GM19324 (cell line): ENCODE measurements at regions not wholly inside any gene's neighbourhood (a gene's known extent, or its start where the extent isn't known, plus 50 kb on each side); places are given as distances from the start of the nearest gene placed in this dataset.
"Not testable (repeated sequence)": the region's sequence is repeated elsewhere in the genome, so short reads cannot be mapped to it uniquely, and the experiment has no call there.

ENCODE experiments used
- ATAC-seq: cut with Tn5 transposase; IDR thresholded peaks from one replicate; pipeline ENCODE4 v1.9.1; 2021; ENCODE audit warnings: mild to moderate bottlenecking, moderate library complexity; ENCODE audit not compliant: unreplicated experiment, low FRiP score

DNA sequence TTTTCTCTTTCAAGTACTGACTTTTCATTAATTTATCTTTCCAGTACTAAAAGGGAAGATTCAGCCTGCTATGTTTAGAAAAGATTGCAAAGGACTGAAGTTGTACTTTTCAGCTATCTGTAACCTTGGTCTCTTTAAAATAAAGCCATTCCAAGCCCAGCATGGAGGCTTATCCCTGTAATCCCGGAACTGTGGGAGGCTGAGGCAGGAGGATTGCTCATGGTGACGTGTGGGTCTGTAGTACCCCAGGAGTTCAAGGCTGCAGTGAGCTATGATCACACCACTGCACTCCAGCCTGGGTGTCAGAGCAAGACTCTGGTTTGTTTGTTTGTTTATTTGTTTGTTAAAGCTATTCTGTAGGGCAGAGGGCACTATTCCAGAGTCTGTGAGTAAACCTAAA, 50.6 kb upstream of the TMEM170B start:
- no peak for ATAC-seq

DNA sequence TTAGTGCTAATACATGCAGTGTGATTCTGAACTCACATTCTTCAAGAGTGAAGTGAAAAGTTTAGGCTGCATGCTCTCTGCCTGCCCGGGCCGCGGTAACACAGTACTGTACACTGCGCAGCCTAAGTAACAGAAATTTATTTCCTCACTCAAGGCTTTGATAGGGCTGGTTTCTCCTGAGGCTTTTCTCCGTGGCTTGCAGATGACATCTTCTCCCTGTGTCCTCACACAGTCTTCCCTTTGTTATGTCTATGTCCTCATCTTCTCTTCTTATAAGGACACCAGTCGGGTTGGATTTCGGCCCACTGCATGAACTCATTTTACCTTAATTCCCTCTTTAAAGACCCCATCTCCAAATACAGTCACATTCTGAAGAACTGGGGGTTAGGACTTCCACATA, 51.1 kb upstream of the TMEM170B start:
- ATAC-seq, result no peak

DNA sequence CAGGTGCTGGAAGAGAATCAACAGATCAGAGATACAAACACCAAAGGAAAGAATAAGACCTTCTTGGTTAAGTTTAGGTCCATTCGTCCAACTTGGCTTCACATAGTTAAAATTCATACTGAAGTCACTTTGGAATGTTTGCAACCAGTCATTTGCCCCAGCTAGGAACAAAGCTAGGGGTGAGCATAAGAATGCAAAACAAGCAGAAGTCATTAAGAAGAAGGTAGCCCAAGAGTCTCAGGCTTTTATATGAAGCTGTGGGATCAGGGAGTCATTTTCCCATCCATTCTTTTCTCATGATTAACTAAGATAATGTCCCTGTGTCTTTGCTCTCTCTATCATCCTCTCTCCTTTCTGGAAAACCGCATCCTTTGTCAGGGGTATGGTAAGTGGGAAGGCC, 51.5 kb upstream of the TMEM170B start:
- ATAC-seq, result no peak

- ATAC-seq, result no peak
Measured at GRCh38 chr6:11485271-11485670, 52.3 kb upstream of the TMEM170B start.

DNA sequence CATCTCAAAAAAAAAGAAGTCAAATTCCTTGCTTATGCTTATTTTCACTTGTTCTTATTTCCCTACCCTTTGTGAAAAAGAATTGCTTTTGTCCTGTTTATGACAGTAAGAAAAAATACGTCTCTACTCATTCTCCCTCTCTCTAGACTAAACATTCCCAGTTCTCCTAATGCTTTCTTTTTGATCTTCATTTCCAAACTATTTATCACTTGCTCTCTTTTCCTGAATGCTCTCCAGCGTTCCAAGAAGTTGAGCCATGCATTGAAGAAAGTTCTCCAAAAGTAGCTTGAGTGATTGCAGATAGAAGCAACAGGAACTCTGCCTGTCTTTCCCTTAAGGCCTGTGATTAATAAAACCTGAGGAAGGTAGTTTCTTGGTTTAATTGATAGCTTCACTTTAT, 53.1 kb upstream of the TMEM170B start:
- ATAC-seq, result no peak

GRCh38 chr6:11482616-11483015, 54.9 kb upstream of the TMEM170B start:
- no peak for ATAC-seq

GRCh38 chr6:11480541-11480940, 57.0 kb upstream of the TMEM170B start:
- no peak for ATAC-seq

GRCh38 chr6:11479296-11479695, 58.3 kb upstream of the TMEM170B start:
- ATAC-seq, result no peak

DNA sequence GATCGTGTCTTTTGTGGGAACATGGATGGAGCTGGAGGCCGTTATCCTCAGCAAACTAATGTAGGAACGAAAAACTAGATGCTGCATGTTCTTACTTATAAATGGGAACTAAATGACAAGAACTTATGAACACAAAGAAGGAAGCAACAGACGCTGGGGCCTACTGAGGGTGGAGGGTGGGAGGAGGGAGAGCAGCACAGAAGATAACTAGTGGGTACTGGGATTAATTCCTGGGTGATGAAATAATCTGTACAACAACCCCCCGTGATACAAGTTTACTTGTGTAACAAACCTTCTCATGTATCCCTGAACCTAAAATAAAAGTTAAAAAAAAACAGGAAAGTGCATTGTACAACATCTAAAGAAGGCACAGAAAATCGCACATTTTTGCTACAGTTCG, 59.0 kb upstream of the TMEM170B start:
- no peak for ATAC-seq

DNA sequence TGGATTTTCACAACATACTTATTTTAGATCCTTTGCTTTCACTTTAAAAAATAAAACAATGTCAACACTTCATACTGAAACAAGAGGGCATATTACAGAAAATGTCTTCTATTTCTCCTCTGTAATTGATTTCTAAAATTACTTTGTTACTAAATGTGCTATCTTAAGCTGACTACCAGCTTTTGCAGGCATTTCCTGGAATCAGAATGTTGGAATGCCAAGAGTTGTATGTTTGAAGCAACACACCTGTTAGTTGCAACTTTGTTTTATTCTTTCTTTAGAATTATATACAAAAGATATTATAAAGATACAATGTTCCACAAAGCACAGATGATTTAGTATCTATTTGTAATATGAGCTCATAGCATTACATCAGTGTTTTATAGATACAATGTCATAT, 62.5 kb upstream of the TMEM170B start:
- ATAC-seq, result no peak

GRCh38 chr6:11473008-11473740, 64.4 kb upstream of the TMEM170B start:
- ATAC-seq, result no peak

- no peak for ATAC-seq
Measured at GRCh38 chr6:11471261-11471660, 66.3 kb upstream of the TMEM170B start.

GRCh38 chr6:11469684-11470083, 67.9 kb upstream of the TMEM170B start:
- no peak for ATAC-seq

DNA sequence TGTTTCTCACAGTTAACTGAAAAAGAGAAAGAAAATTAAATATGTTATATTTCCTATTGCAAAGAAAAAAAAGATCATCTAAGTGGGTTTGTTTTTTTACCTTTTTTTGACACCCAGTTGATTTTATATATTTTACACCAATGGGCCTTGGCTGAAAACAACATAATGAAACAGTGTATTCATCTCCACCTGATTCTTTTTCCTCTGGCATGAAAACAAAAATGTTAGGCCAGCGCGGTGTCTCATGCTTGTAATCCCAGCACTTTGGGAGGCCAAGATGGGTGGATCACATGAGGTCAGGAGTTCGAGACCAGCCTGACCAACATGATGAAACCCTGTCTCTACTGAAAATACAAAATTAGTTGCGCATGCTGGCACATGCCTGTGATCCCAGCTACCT, 69.3 kb upstream of the TMEM170B start:
- not testable (repeated sequence) for ATAC-seq

- ATAC-seq, result peak; percentile 49
Measured at GRCh38 chr6:11467364-11467763, 70.2 kb upstream of the TMEM170B start.

DNA sequence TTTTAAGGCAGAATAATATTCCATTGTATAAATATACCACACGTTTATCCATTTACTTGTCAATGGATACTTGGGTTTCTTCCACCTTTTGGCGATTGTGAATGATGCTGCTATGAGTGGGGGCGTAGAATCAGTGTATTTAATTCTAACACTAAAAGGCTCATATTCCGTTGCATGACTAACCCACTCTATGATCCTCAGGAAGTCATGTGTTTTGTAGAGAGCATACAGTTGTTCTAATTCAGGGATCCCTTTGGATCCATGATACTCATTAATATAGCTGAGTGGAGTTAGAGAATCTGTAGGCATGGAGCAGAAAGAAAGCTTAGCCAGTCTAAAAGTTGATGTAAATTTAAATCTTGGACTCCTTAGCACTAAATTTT, 74.2 kb upstream of the TMEM170B start:
- ATAC-seq, result no peak

DNA sequence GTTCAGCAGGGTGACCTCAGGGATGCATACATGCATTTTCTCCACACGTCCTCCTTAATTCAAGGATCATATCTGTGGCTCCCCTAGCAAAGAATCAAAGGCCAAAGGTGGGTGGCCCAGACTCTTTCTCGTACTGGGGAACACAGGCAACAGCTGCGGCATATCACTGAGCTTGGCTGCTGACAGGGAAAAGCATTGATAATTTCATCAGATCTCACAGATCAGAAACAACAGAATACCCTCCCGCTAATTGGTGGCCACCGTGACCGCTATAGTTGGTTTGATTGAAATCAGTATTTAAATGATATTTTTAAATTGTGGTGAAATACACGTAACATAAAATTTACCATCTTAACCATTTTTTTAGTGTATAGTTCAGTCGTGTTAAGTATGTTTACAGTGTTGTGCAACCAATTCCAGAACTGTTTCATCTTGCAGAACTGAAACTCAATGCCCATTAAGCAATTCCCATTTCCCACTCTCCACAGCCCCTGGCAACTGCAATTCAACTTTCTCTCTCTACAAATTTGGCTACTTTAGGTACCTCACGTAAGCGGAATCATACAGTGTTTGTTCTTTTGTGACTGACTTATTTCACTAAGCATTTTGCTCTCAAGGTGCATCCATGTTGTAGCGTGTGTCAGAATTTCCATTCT, 74.7 kb upstream of the TMEM170B start:
- no peak for ATAC-seq

GRCh38 chr6:11460837-11461661, 76.5 kb upstream of the TMEM170B start:
- peak; percentile 71 for ATAC-seq

DNA sequence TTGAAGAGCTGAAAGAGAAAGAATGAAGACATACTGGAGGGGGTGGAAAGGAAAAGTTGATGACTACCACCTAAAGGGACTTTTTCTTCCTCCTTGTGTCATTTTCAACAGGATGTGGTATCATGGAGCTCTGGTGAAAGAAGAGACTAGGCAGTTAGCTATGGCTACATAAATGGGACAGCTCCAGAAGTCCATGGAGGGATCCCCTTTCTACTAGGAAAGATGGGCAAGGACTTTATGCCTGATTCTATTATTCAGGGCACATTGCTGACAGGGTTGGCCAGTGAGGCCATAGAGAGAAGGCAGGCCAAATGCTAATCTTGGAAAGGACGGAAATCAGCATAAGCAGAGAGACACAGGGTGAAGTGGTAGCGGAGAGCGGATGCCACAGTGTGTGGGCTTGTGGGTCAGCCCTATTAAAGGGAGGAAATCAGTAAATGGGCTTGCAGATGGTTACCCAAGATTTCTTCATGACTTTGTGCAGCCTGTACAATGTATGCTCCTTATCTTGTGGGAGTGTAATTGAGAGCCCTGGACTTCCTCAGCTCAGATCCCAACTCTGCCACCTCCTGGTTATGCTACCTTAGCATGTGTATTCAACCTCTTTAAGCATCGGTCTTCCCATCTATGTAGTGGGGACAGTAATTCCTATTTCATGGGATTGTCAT, 77.4 kb upstream of the TMEM170B start:
- ATAC-seq, result peak; percentile 33

- ATAC-seq, result peak; percentile 35
Measured at GRCh38 chr6:11459079-11459610, 78.4 kb upstream of the TMEM170B start.

DNA sequence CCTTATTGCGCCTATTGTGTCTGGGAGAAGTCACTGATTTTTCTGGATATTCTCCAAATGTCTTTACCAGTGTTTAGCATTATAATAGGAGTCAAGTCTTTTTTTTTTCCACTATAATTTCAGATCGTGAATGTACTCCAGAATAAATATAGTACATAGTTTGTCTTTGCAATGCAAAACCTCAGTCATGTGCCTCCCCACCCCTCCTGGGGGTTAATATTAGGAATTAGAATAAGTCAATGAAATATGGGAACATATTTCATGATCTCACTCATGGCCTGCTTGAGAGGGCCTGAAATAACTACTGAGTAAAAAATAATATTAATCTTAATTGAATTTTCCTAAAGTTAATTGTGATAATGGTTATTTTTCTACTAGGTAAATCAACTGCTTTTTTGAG, 79.0 kb upstream of the TMEM170B start:
- ATAC-seq, result no peak
